GM12874 (cell line): ENCODE measurements at regions not wholly inside any gene's neighbourhood (a gene's known extent, or its start where the extent isn't known, plus 50 kb on each side); places are given as distances from the start of the nearest gene placed in this dataset.

ENCODE experiments used
- TF ChIP-seq, protein P1 (sequence below): IDR thresholded peaks from 2 replicates; pipeline ENCODE4 v1.5.1; 2011; ENCODE audit warnings: low read depth, mild to moderate bottlenecking, control low read depth, low read length, moderate library complexity; ENCODE audit not compliant: insufficient read depth

DNA sequence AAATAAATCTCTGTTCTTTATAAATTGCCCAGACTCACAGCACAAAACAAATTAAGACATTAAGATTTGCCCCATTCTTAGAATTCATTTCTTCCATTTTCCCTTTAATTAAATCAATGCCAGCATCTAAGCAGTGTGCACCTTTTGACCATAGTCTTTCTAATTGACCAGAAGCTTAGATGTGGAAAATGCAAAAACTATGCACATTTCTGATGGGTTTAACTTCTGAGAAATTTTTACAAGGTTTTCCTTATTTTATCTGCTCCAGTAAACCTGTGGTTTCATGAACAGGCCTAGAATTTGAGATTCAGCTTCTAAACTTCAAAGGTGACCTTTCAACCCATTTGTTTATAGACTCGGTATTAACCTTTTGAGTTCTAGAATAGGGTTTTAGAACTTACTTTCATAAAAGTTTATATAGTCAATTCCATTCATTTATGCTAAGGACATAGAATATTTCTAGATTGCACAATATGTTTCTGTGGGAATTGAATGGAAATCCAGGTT lies 437.8 kb upstream of the HSF2 start:
- TF ChIP-seq, protein P1, sequence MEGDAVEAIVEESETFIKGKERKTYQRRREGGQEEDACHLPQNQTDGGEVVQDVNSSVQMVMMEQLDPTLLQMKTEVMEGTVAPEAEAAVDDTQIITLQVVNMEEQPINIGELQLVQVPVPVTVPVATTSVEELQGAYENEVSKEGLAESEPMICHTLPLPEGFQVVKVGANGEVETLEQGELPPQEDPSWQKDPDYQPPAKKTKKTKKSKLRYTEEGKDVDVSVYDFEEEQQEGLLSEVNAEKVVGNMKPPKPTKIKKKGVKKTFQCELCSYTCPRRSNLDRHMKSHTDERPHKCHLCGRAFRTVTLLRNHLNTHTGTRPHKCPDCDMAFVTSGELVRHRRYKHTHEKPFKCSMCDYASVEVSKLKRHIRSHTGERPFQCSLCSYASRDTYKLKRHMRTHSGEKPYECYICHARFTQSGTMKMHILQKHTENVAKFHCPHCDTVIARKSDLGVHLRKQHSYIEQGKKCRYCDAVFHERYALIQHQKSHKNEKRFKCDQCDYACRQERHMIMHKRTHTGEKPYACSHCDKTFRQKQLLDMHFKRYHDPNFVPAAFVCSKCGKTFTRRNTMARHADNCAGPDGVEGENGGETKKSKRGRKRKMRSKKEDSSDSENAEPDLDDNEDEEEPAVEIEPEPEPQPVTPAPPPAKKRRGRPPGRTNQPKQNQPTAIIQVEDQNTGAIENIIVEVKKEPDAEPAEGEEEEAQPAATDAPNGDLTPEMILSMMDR, result no peak

DNA sequence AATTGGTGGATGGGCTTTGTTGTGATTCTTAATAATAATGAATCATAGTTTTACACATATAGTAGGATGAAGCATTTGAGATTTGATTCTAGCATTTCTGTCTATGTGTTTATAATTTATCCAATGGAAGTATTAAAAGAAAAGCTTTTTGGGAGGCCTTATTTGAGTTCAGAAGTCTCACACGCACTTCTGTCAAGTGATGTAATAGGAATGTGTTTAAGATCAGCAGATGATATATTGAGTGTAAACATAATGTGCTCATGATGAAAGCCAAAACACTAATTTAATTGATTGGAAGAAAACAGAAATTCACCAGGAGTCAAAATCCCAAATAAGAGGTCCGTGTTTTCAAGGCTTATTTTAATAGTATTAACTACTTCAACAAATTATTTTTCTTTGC lies 435.6 kb upstream of the HSF2 start:
- TF ChIP-seq, protein P1, result no peak

DNA sequence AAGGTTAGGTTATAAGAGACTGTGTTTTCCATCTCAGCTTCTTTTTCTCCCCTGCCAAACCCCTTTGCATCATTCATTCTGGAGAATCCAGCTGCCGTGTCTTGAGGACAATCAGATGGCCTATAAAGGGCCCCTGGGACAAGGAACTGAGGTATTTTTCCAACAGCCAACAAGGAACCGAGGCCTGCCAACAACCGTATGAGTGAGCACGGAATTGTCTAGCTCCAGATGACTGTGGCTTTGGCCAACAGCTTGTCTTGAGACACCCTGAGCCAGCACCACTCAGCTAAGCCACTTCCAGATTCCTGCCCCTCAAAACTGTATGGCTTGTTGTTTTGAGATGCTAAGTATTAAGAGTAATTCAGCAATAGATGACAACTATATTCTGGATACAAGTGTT lies 433.7 kb upstream of the HSF2 start:
- TF ChIP-seq, protein P1, result no peak

DNA sequence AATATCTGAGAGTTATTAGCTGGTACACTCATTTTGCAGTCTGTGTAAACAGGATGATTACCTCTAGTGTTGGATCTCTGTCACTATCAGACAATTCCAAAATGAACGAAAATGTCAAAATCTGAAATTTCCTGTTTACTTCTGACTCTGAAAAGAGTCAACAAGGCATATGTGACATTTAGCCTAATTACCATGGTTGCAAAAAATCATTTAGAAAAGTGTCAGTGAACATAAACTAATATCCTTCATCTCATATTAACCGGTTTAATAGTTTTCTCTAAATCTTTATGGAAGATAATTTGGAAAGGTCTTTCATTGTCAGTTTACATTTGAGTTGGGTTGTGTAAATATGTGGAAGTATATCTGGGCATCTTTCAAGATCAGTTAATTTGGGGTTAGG lies 431.8 kb upstream of the HSF2 start:
- TF ChIP-seq, protein P1, result no peak

DNA sequence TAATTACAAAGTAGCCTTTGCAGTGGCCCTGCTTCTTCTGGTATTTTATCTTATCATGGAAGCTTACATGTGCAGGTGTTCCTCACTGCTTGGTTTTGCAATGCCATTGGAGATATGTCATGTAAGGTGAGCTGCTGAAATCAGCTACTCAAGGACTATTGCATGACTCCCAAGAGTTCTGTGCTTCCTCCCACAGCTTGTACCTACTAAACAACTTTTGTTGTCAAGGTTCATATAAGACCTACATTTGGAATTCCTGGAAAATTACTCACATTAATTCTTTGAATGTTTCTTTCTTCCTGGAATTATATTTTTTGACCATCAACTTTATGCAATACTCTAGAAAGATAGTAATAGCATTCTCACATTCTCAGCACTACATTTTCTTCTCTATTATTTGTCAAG lies 427.5 kb upstream of the HSF2 start:
- TF ChIP-seq, protein P1, result no peak

DNA sequence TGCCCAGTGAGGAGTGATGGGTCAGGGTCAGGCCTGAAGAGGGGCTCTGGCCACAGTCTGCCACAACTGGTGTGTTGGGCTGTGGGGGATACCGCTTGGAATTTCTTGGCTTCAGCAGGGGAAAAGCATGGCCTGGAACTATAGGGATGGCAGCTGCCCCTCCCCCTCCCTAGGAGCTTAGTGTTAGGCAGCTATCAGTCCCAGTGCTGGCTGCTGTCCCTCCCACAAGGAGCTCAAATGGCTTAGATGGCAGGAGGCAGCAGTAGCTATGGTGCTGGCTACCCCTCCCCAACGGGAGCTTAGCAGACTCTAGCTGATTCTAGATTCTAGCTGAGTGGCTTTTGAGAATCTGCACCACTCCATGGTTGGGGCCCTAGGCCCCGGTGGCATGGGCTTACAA lies 414.5 kb upstream of the HSF2 start:
- TF ChIP-seq, protein P1, result no peak

DNA sequence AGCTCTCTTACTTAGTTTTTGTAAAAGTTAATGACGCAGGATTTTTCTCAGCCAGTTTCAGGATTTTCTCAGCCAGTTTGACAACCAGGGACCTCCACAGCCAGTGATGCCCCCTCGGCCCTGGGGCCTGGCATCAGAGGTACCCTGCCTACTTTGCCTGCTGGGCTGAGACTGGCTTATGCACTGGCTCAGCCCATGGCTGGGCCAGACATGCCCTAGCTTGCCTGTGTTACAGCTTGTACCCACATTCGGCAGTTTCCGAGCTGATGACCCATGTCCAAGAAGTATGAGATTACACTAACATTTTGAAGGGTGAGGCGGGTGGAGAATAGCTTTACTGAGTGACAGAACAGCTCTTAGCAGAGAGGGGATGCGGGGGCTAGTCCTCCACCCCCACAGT lies 406.1 kb upstream of the HSF2 start:
- TF ChIP-seq, protein P1, result no peak
